T-cell (primary cell): ENCODE measurements at regions not wholly inside any gene's neighbourhood (a gene's known extent, or its start where the extent isn't known, plus 50 kb on each side); places are given as distances from the start of the nearest gene placed in this dataset.

ENCODE experiments used
- ATAC-seq, 4 experiments: fragments of 200-7000 bp in 3 of 4; fragments of 150-1000 bp in 1 of 4; cut with Tn5 transposase; replicated peaks in 1 of 4; 1 replicate in 3 of 4; 2 replicates in 1 of 4; pipeline ENCODE4 v1.10.0; 2021; ENCODE audit warnings: moderate library complexity in 3 of 4, mild to moderate bottlenecking in 2 of 4, moderate number of reproducible peaks in 1 of 4
- CTCF ChIA-PET, 2 donors: fragments of 300-600 bp; sonication (Branson Sonifier 250); formaldehyde crosslinking; loops; one replicate each; lab custom pipeline; 2022; ENCODE audit warnings: antibody characterized with exemption in 2 of 2; lab: Charles Lee
- POLR2A ChIA-PET, 2 donors: fragments of 300-600 bp; sonication (Branson Sonifier 250); formaldehyde crosslinking; loops; one replicate each; lab custom pipeline; 2022; ENCODE audit warnings: antibody characterized with exemption in 2 of 2; lab: Charles Lee
- DNase-seq, 35 experiments: peaks; one replicate each; pipeline versions ENCODE4 v3.0.0 to v3.0.0-alpha.2; 2013 to 2023
- H3K27ac ChIP-seq: one replicate; pipeline ENCODE4 v1.5.1; 2013; ENCODE audit warnings: low read length
- H3K27me3 ChIP-seq, 2 experiments: replicated peaks in 1 of 2; 1 replicate in 1 of 2; 2 replicates in 1 of 2; pipeline versions ENCODE4 v1.6.1 to v1.7.0; 2013; ENCODE audit warnings: low read length in 1 of 2, mixed read lengths in 1 of 2; ENCODE audit not compliant: control insufficient read depth in 2 of 2, insufficient read depth in 2 of 2; ENCODE audit errors: extremely low read depth in 1 of 2
- H3K36me3 ChIP-seq, 2 donors: 1 replicate in 1 of 2; 2 replicates in 1 of 2; pipeline versions ENCODE4 v1.6.1 to v1.7.0; 2013; ENCODE audit warnings: low read length in 1 of 2; ENCODE audit not compliant: control insufficient read depth in 2 of 2, insufficient read depth in 1 of 2; ENCODE audit errors: extremely low read depth in 1 of 2
- H3K4me1 ChIP-seq, 2 experiments: 1 replicate in 1 of 2; 2 replicates in 1 of 2; pipeline versions ENCODE4 v1.6.1 to v1.7.0; 2013; ENCODE audit warnings: low read length in 2 of 2, mixed read lengths in 1 of 2; ENCODE audit not compliant: insufficient read depth in 2 of 2, control insufficient read depth in 1 of 2; ENCODE audit errors: extremely low read depth in 1 of 2
- H3K4me3 ChIP-seq, 2 donors: 1 replicate in 1 of 2; 2 replicates in 1 of 2; pipeline versions ENCODE4 v1.5.1 to v1.7.0; 2013; ENCODE audit warnings: mild to moderate bottlenecking in 2 of 2, low read length in 1 of 2, moderate library complexity in 1 of 2; ENCODE audit not compliant: control insufficient read depth in 1 of 2; ENCODE audit errors: extremely low read depth in 1 of 2
- H3K9me3 ChIP-seq: 2 replicates; pipeline ENCODE4 v1.7.0; 2013
- H3K27ac Mint-ChIP-seq, 2 donors: one replicate each; pipeline ENCODE4 v1.8.0; 2020 to 2021; ENCODE audit warnings: mild to moderate bottlenecking in 2 of 2, mixed read lengths in 2 of 2
- H3K27me3 Mint-ChIP-seq, 2 donors: one replicate each; pipeline ENCODE4 v1.8.0; 2021 to 2022; ENCODE audit warnings: mixed read lengths in 2 of 2
- H3K36me3 Mint-ChIP-seq: one replicate; pipeline ENCODE4 v1.8.0; 2021; ENCODE audit warnings: mixed read lengths
- H3K4me1 Mint-ChIP-seq, 3 donors: one replicate each; pipeline ENCODE4 v1.8.0; 2020 to 2022; ENCODE audit warnings: mixed read lengths in 3 of 3, mild to moderate bottlenecking in 1 of 3
- H3K4me3 Mint-ChIP-seq, 3 donors: one replicate each; pipeline ENCODE4 v1.8.0; 2020 to 2022; ENCODE audit warnings: mild to moderate bottlenecking in 3 of 3, mixed read lengths in 3 of 3, moderate library complexity in 3 of 3
- H3K9me3 Mint-ChIP-seq, 3 donors: one replicate each; pipeline ENCODE4 v1.8.0; 2020 to 2022; ENCODE audit warnings: mixed read lengths in 3 of 3
- WGBS: methylation state at CpG from one replicate; pipeline ENCODE4 v1.1.5; 2013; ENCODE audit warnings: missing lambda C conversion rate; ENCODE audit not compliant: insufficient coverage; 5-methylcytosine and 5-hydroxymethylcytosine counted together

- no peak overlapping the region for H3K27ac Mint-ChIP-seq
- Histone ChIP-seq H3K4me1 (no peaks in the 10 kb centered on the region), H3K27ac (no peak overlapping the region), H3K4me3 (no peak overlapping the region), H3K9me3 (no peaks in the 10 kb centered on the region), H3K27me3 (peaks cover 0 to 3% of the 10 kb centered on the region in 2 experiments), H3K36me3 (no peaks in the 10 kb centered on the region)
- H3K9me3 Mint-ChIP-seq, result no peaks in the 10 kb centered on the region
- DNase-seq (no peak), ATAC-seq (no peak)
- no peaks in the 10 kb centered on the region for H3K4me1 Mint-ChIP-seq
- peaks cover 26 to 29% of the 10 kb centered on the region in 2 donors for H3K27me3 Mint-ChIP-seq
- POLR2A ChIA-PET, result no interaction called here
- no peaks in the 10 kb centered on the region for H3K36me3 Mint-ChIP-seq
- CTCF ChIA-PET, result interaction anchor here (0.7 to 1.2 kb wide), 3 partner anchors 11 to 707 kb away, joined by 3 read pairs; no protein-coding TSS in a partner anchor
- H3K4me3 Mint-ChIP-seq, result no peak overlapping the region
- 25% methylated on average over 2 of the region's 5 CpGs for WGBS
Measured at GRCh38 chr9:7534211-7534935, 265.2 kb downstream of the DMAC1 start.

- Histone ChIP-seq H3K9me3 (no peaks in the 10 kb centered on the region), H3K27ac (no peak overlapping the region), H3K27me3 (peaks cover 0 to 3% of the 10 kb centered on the region in 2 experiments), H3K4me3 (no peak overlapping the region), H3K36me3 (no peaks in the 10 kb centered on the region), H3K4me1 (no peaks in the 10 kb centered on the region)
- H3K36me3 Mint-ChIP-seq, result no peaks in the 10 kb centered on the region
- DNase-seq, result no peak
- ChIA-PET CTCF (interaction anchor here (0.7 to 1.2 kb wide), 2 partner anchors 12 to 706 kb away, joined by 3 read pairs; no protein-coding TSS in a partner anchor), POLR2A (no interaction called here)
- no peak overlapping the region for H3K4me3 Mint-ChIP-seq
- 20% methylated on average over 1 of the region's 6 CpGs for WGBS
- no peak for ATAC-seq
- no peak overlapping the region for H3K27ac Mint-ChIP-seq
- no peaks in the 10 kb centered on the region for H3K9me3 Mint-ChIP-seq
- H3K27me3 Mint-ChIP-seq, result peaks cover 29 to 30% of the 10 kb centered on the region in 2 donors
- H3K4me1 Mint-ChIP-seq, result no peaks in the 10 kb centered on the region
Measured at GRCh38 chr9:7533376-7534090, 266.0 kb downstream of the DMAC1 start.

GRCh38 chr9:7523426-7524043 lies 276.0 kb downstream of the DMAC1 start:
- no peak for ATAC-seq
- Mint-ChIP-seq H3K27me3 (peaks cover 2 to 3% of the 10 kb centered on the region in 2 donors), H3K27ac (no peak overlapping the region), H3K9me3 (no peaks in the 10 kb centered on the region), H3K4me1 (no peaks in the 10 kb centered on the region), H3K36me3 (no peaks in the 10 kb centered on the region), H3K4me3 (no peak overlapping the region)
- H3K4me1 ChIP-seq, result no peaks in the 10 kb centered on the region
- CTCF ChIA-PET, result no interaction called here
- DNase-seq, result no peak
- WGBS, result 96% methylated on average over 3 of the region's 5 CpGs
- H3K4me3 ChIP-seq, result no peak overlapping the region
- H3K27ac ChIP-seq, result no peak overlapping the region
- POLR2A ChIA-PET, result no interaction called here
- H3K27me3 ChIP-seq, result no peaks in the 10 kb centered on the region
- no peaks in the 10 kb centered on the region for H3K36me3 ChIP-seq
- no peaks in the 10 kb centered on the region for H3K9me3 ChIP-seq

GRCh38 chr9:7520396-7520795 lies 279.2 kb downstream of the DMAC1 start:
- CTCF ChIA-PET, result no interaction called here
- H3K27ac Mint-ChIP-seq, result no peak overlapping the region
- H3K9me3 ChIP-seq, result no peaks in the 10 kb centered on the region
- no peak for DNase-seq
- H3K4me3 Mint-ChIP-seq, result no peak overlapping the region
- no peaks in the 10 kb centered on the region for H3K27me3 Mint-ChIP-seq
- POLR2A ChIA-PET, result no interaction called here
- no peak overlapping the region for H3K4me3 ChIP-seq
- no peak for ATAC-seq
- no peaks in the 10 kb centered on the region for H3K4me1 Mint-ChIP-seq
- no peaks in the 10 kb centered on the region for H3K4me1 ChIP-seq
- no peaks in the 10 kb centered on the region for H3K36me3 ChIP-seq
- 29% methylated on average over 1 of the region's 5 CpGs for WGBS
- no peaks in the 10 kb centered on the region for H3K36me3 Mint-ChIP-seq
- no peaks in the 10 kb centered on the region for H3K9me3 Mint-ChIP-seq
- H3K27me3 ChIP-seq, result no peaks in the 10 kb centered on the region
- H3K27ac ChIP-seq, result no peak overlapping the region

- H3K36me3 ChIP-seq, result no peaks in the 10 kb centered on the region
- CTCF ChIA-PET, result no interaction called here
- no peak overlapping the region for H3K4me3 ChIP-seq
- Mint-ChIP-seq H3K27me3 (no peaks in the 10 kb centered on the region), H3K9me3 (no peaks in the 10 kb centered on the region), H3K27ac (no peak overlapping the region), H3K4me1 (no peaks in the 10 kb centered on the region), H3K4me3 (no peak overlapping the region), H3K36me3 (no peaks in the 10 kb centered on the region)
- POLR2A ChIA-PET, result no interaction called here
- DNase-seq, result no peak
- no peaks in the 10 kb centered on the region for H3K27me3 ChIP-seq
- no peak for ATAC-seq
- H3K27ac ChIP-seq, result no peak overlapping the region
- no peaks in the 10 kb centered on the region for H3K4me1 ChIP-seq
- H3K9me3 ChIP-seq, result no peaks in the 10 kb centered on the region
- no CpG with 5 or more reads among the region's 2 CpGs for WGBS
Measured at GRCh38 chr9:7516376-7516775, 283.2 kb downstream of the DMAC1 start.

GRCh38 chr9:7510199-7510598 lies 289.4 kb downstream of the DMAC1 start:
- H3K27me3 ChIP-seq, result no peaks in the 10 kb centered on the region
- no peaks in the 10 kb centered on the region for H3K4me1 ChIP-seq
- ChIA-PET CTCF (interaction anchor here in 1 of 2 donors (0.7 kb wide), 1 partner anchor 57 kb away, joined by 3 read pairs; no protein-coding TSS in a partner anchor), POLR2A (interaction anchor here in 1 of 2 donors (0.7 kb wide), 1 partner anchor 11 kb away, joined by 12 read pairs; no protein-coding TSS in a partner anchor)
- Mint-ChIP-seq H3K4me3 (no peak overlapping the region), H3K27me3 (peaks cover 4% of the 10 kb centered on the region in 2 donors), H3K36me3 (no peaks in the 10 kb centered on the region), H3K27ac (no peak overlapping the region), H3K4me1 (no peaks in the 10 kb centered on the region), H3K9me3 (no peaks in the 10 kb centered on the region)
- WGBS, result 100% methylated on average over 1 of the region's 7 CpGs
- no peaks in the 10 kb centered on the region for H3K36me3 ChIP-seq
- H3K4me3 ChIP-seq, result no peak overlapping the region
- no peaks in the 10 kb centered on the region for H3K9me3 ChIP-seq
- ATAC-seq, result no peak
- H3K27ac ChIP-seq, result no peak overlapping the region
- no peak for DNase-seq
